OCI-LY3 (cell line): ENCODE measurements at regions not wholly inside any gene's neighbourhood (a gene's known extent, or its start where the extent isn't known, plus 50 kb on each side); places are given as distances from the start of the nearest gene placed in this dataset.

Experiments
- EZH2phosphoT487 ChIP-seq: fragments of 200-600 bp; shearing (Covaris generic); IDR thresholded peaks from 2 replicates; pipeline ENCODE4 v1.6.1; 2018; ENCODE audit warnings: antibody characterized with exemption, mixed run types, low read depth
- TF ChIP-seq, protein P1 (sequence below): fragments of 200-600, 300-600 bp; sonication (generic); IDR thresholded peaks from 2 replicates; pipeline ENCODE4 v1.5.1; 2014; ENCODE audit warnings: antibody characterized with exemption, low read length, low read depth

DNA sequence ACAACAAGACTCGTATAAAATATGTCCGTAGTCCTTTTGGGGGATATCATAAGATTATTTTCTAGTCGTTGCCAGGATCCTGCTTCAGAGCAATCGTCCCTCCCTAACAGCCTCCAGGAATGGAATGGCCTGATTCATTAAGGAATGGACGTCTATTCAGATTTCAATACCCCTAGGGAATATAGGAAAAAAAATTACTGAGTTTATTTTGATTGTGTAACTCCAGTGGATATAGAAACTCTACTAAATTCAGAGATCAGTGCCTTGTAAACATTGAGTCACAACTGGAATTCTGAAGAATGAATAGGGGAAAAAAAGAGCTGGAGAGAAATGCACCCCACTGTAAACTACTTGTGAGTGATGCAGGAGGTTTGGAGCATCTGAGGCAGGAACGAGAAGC is 1171.5 kb upstream of the GOT2 start:
- TF ChIP-seq, protein P1, sequence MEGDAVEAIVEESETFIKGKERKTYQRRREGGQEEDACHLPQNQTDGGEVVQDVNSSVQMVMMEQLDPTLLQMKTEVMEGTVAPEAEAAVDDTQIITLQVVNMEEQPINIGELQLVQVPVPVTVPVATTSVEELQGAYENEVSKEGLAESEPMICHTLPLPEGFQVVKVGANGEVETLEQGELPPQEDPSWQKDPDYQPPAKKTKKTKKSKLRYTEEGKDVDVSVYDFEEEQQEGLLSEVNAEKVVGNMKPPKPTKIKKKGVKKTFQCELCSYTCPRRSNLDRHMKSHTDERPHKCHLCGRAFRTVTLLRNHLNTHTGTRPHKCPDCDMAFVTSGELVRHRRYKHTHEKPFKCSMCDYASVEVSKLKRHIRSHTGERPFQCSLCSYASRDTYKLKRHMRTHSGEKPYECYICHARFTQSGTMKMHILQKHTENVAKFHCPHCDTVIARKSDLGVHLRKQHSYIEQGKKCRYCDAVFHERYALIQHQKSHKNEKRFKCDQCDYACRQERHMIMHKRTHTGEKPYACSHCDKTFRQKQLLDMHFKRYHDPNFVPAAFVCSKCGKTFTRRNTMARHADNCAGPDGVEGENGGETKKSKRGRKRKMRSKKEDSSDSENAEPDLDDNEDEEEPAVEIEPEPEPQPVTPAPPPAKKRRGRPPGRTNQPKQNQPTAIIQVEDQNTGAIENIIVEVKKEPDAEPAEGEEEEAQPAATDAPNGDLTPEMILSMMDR: no peak
- no peak for TF ChIP-seq EZH2phosphoT487
